ENCODE measurements at regions not wholly inside any gene's neighbourhood (a gene's known extent, or its start where the extent isn't known, plus 50 kb on each side); places are given as distances from the start of the nearest gene placed in this dataset.

DNA sequence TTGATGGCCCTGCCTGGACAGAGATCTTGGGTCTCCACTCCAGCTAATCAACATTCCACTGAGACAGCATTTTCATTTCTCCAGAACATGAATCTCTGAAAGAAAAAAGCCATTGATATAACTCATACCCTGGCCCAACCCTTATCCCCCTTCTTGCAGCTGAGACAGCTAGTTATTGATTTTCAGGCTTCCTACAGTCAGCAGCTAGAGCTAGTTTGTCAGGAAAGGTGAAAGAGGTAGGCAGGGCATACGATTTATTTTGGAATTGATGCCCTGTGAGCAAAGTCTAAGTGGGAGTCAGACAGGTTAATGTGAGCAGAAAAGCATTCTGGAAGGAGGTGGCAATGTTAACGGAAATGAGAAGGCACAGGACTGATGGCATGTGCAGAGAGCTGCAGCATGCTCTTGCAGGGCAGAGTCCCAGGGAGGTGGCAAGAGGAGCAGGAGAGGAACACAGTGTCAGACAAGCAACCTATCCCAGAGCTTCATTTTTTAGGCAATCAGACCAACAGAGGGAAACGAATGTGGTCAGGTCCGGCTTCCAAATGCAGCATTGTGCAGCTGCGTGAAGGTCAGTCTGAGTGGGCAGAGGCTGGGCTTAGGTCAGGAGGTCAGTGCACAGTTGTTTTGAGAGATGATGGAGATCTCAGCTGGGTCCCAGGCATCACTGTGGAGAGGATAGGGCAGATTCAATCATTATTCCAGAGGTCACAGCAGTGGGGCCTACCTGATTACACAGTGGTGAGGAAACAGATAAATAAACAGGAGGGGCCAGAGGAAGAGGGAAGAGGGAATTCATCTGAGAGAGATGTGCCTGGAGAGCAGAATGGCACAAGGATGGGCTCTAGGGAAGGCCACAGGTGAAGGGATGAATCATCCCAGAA, 134.8 kb downstream of the CMPK2 start:
- Histone ChIP-seq H3K23ac (ENCODE audit: insufficient read length, low read depth, low read length) (no peak overlapping the region), H4K91ac (ENCODE audit: insufficient read length, low read depth, low read length) (no peak overlapping the region), H3K56ac (ENCODE audit: insufficient read length, low read depth, low read length) (no peak overlapping the region), H2AFZ (ENCODE audit: low read length) (no peak overlapping the region), H4K8ac (replicated peaks; ENCODE audit: insufficient read length, low read depth, low read length) (no peak overlapping the region), H2BK20ac (ENCODE audit: low read depth, low read length, poor library complexity, severe bottlenecking) (no peak overlapping the region), H2BK15ac (ENCODE audit: low read depth, low read length) (no peak overlapping the region), H3K4me1 (ENCODE audit: insufficient read depth, low read length) (no peaks in the 10 kb centered on the region), H3K18ac (ENCODE audit: insufficient read length, low read depth, low read length) (no peak overlapping the region), H3K79me1 (ENCODE audit: insufficient read depth, low read depth, low read length, poor library complexity, severe bottlenecking) (no peaks in the 10 kb centered on the region), H4K5ac (ENCODE audit: insufficient read length, low read depth, low read length) (no peak overlapping the region), H3K4me2 (ENCODE audit: insufficient read depth, insufficient read length, low read length) (no peak overlapping the region), H3T11ph (ENCODE audit: low read length) (no peak overlapping the region), H3K9ac (ENCODE audit: extremely low read depth, insufficient read length, low read length) (no peak overlapping the region), H3K4ac (ENCODE audit: low read depth, low read length) (no peak overlapping the region), H2BK120ac (ENCODE audit: low read depth, low read length, poor library complexity, severe bottlenecking) (no peak overlapping the region), H2BK5ac (ENCODE audit: insufficient read length, low read length) (no peak overlapping the region), H2BK12ac (ENCODE audit: insufficient read length, low read depth, low read length) (no peak overlapping the region), H2AK5ac (ENCODE audit: insufficient read length, low read length) (no peak overlapping the region), H3K9me3 (ENCODE audit: control insufficient read depth, low read depth, low read length) (no peaks in the 10 kb centered on the region), H3K23me2 (ENCODE audit: insufficient read length, low read depth, low read length, poor library complexity, severe bottlenecking) (no peaks in the 10 kb centered on the region), H3K79me2 (ENCODE audit: insufficient read depth, low read length) (no peaks in the 10 kb centered on the region), H4K20me1 (ENCODE audit: control insufficient read depth, insufficient read depth, insufficient read length) (no peaks in the 10 kb centered on the region), H3K27ac (ENCODE audit: insufficient read length, low read depth, low read length) (no peak overlapping the region), H3K14ac (ENCODE audit: insufficient read depth, low read length) (no peak overlapping the region), H3K27me3 (ENCODE audit: insufficient read depth, low read length) (no peaks in the 10 kb centered on the region)
- DNase-seq: no peak
- no CpG with 5 or more reads among the region's 5 CpGs for WGBS (ENCODE audit: extremely low coverage, insufficient read length, low lambda C conversion rate)
- H3K27me3 Mint-ChIP-seq (ENCODE audit: low read depth): no peaks in the 10 kb centered on the region; the same call in 1 of the 2 replicates
- H3K4me3 Mint-ChIP-seq: no peak overlapping the region
- no peak overlapping the region; a peak in 1 of 7 replicates for H3K27ac Mint-ChIP-seq
- H3K4me1 Mint-ChIP-seq: no peaks in the 10 kb centered on the region
- TF ChIP-seq, protein P1, sequence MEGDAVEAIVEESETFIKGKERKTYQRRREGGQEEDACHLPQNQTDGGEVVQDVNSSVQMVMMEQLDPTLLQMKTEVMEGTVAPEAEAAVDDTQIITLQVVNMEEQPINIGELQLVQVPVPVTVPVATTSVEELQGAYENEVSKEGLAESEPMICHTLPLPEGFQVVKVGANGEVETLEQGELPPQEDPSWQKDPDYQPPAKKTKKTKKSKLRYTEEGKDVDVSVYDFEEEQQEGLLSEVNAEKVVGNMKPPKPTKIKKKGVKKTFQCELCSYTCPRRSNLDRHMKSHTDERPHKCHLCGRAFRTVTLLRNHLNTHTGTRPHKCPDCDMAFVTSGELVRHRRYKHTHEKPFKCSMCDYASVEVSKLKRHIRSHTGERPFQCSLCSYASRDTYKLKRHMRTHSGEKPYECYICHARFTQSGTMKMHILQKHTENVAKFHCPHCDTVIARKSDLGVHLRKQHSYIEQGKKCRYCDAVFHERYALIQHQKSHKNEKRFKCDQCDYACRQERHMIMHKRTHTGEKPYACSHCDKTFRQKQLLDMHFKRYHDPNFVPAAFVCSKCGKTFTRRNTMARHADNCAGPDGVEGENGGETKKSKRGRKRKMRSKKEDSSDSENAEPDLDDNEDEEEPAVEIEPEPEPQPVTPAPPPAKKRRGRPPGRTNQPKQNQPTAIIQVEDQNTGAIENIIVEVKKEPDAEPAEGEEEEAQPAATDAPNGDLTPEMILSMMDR (conservative IDR thresholded peaks at IDR 0.05): no peak
- peaks cover 21 to 22% of the 10 kb centered on the region in 2 experiments for H3K9me3 Mint-ChIP-seq
- peaks cover 0 to 9% (median 2%) of the 10 kb centered on the region in 3 experiments; a peak in 5 of 7 replicates for H3K36me3 Mint-ChIP-seq (ENCODE audit: insufficient read depth in 1 of 3, low read depth in 3 of 3)

Measured in H9 (cell line).